Panc1 (cell line): ENCODE measurements at regions not wholly inside any gene's neighbourhood (a gene's known extent, or its start where the extent isn't known, plus 50 kb on each side); places are given as distances from the start of the nearest gene placed in this dataset.

Source experiments
- ATAC-seq: fragments of 200-7000 bp; cut with Tn5 transposase; 2 replicates; pipeline ENCODE4 v1.9.1; 2020; ENCODE audit warnings: mild to moderate bottlenecking, moderate library complexity
- BruUV-seq: library from RNA; stranded (reverse); fragments of 400-500 nt; replicated peaks from 2 replicates; lab custom pipeline; 2021; lab: Mats Ljungman, UMichigan
- CTCF ChIA-PET: fragments of 300-600 bp; sonication (Branson Sonifier 250); formaldehyde crosslinking; loops from one replicate; lab custom pipeline; 2022; ENCODE audit warnings: antibody characterized with exemption; lab: Charles Lee
- POLR2A ChIA-PET: fragments of 300-600 bp; sonication (Branson Sonifier 250); formaldehyde crosslinking; loops from one replicate; lab custom pipeline; 2022; ENCODE audit warnings: antibody characterized with exemption; lab: Charles Lee
- DNase-seq: peaks from one replicate; pipeline ENCODE4 v3.0.0-alpha.2; 2010; ENCODE audit warnings: low read depth, low spot score
- H3K27ac ChIP-seq: 2 replicates; pipeline ENCODE4 v1.5.1; 2011; ENCODE audit warnings: mild to moderate bottlenecking, low read length, inconsistent platforms
- H3K27me3 ChIP-seq: fragments of 200-500 bp; sonication (Bioruptor generic); 2 replicates; pipeline ENCODE4 v1.6.0; 2014; ENCODE audit warnings: low read length, inconsistent platforms; ENCODE audit not compliant: control insufficient read depth, insufficient read depth
- H3K36me3 ChIP-seq: fragments of 200-500 bp; sonication (Bioruptor generic); 2 replicates; pipeline ENCODE4 v1.5.1; 2014; ENCODE audit warnings: inconsistent platforms, mild to moderate bottlenecking, low read length, moderate library complexity; ENCODE audit not compliant: control insufficient read depth, insufficient read depth
- H3K4me1 ChIP-seq: 2 replicates; pipeline ENCODE4 v1.5.1; 2011; ENCODE audit warnings: inconsistent platforms, mild to moderate bottlenecking, low read length, moderate library complexity; ENCODE audit not compliant: control insufficient read depth, insufficient read depth
- H3K4me3 ChIP-seq, 2 experiments: 2 replicates each; pipeline ENCODE4 v1.5.1; 2011 to 2012; ENCODE audit warnings: low read depth in 2 of 2, low read length in 2 of 2, mild to moderate bottlenecking in 2 of 2, inconsistent platforms in 1 of 2, moderate library complexity in 1 of 2
- H3K9me3 ChIP-seq: fragments of 200-500 bp; sonication (Bioruptor generic); 2 replicates; pipeline ENCODE4 v1.5.1; 2014; ENCODE audit warnings: low read depth, mild to moderate bottlenecking, inconsistent platforms, low read length, moderate library complexity; ENCODE audit not compliant: control insufficient read depth, insufficient read depth
- POLR2AphosphoS5 ChIP-seq: IDR thresholded peaks from 2 replicates; pipeline ENCODE4 v1.6.1; 2012; ENCODE audit warnings: mild to moderate bottlenecking, low read depth, low read length, moderate library complexity
- SIN3A ChIP-seq: IDR thresholded peaks from 2 replicates; pipeline ENCODE4 v1.6.1; 2012; ENCODE audit warnings: low read depth, mild to moderate bottlenecking, low read length, moderate library complexity, borderline replicate concordance; ENCODE audit not compliant: insufficient read depth
- TCF7L2 ChIP-seq: IDR thresholded peaks from 2 replicates; pipeline ENCODE4 v1.6.1; 2011; ENCODE audit warnings: mild to moderate bottlenecking, low read depth, low read length, inconsistent platforms
- in situ Hi-C: cut with HindIII; loops from 2 replicates; pipeline ENCODE4 v1.10.0; 2016; ENCODE audit warnings: low sequenced_read_pairs, low pct_unique_long_range_greater_than_20kb
- intact Hi-C: fragments of 100-400 bp; cut with micrococcal nuclease; formaldehyde crosslinking; loops from one replicate; pipeline ENCODE4 v1.10.0; 2022; ENCODE audit not compliant: unreplicated experiment
- TF ChIP-seq, protein P1 (sequence below), 2 experiments: IDR thresholded peaks; 2 replicates each; pipeline ENCODE4 v1.6.1; 2011 to 2012; ENCODE audit warnings: low read depth in 2 of 2, control low read depth in 1 of 2, low read length in 1 of 2, mild to moderate bottlenecking in 1 of 2, moderate library complexity in 1 of 2; ENCODE audit not compliant: insufficient read depth in 1 of 2
- TF ChIP-seq, protein P2 (sequence below): fragments of 450-650 bp; IDR thresholded peaks from 2 replicates; pipeline ENCODE4 v1.5.1; 2017; ENCODE audit warnings: mild to moderate bottlenecking

DNA sequence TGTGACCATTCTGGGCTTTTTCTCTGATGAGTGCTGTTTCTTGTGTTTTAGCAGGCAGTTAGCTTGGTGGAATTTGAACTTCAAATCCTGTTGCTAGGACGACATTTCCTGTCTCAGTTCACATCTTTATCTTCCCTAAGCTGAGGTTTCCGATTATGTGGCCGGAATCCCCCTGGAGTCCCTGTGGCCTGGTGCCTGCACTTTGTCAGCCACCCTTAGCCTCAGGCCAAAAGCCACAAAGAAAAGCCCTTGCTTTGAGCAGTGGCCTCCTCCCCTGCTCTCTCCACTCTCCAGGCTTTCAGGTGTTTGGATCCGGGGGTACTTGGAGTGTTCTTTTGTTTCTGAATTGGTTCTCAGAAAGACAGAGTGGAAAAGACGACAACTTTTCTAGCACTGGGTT lies 59.9 kb upstream of the PMEPA1 start:
- ChIA-PET POLR2A (no interaction called here), CTCF (no interaction called here)
- Histone ChIP-seq H3K4me1 (peaks cover 16% of the 10 kb centered on the region), H3K4me3 (no peak overlapping the region), H3K27ac (no peak overlapping the region), H3K36me3 (no peaks in the 10 kb centered on the region), H3K9me3 (no peaks in the 10 kb centered on the region), H3K27me3 (no peaks in the 10 kb centered on the region)
- in situ Hi-C loops, result no loop called here
- TF ChIP-seq, protein P1, sequence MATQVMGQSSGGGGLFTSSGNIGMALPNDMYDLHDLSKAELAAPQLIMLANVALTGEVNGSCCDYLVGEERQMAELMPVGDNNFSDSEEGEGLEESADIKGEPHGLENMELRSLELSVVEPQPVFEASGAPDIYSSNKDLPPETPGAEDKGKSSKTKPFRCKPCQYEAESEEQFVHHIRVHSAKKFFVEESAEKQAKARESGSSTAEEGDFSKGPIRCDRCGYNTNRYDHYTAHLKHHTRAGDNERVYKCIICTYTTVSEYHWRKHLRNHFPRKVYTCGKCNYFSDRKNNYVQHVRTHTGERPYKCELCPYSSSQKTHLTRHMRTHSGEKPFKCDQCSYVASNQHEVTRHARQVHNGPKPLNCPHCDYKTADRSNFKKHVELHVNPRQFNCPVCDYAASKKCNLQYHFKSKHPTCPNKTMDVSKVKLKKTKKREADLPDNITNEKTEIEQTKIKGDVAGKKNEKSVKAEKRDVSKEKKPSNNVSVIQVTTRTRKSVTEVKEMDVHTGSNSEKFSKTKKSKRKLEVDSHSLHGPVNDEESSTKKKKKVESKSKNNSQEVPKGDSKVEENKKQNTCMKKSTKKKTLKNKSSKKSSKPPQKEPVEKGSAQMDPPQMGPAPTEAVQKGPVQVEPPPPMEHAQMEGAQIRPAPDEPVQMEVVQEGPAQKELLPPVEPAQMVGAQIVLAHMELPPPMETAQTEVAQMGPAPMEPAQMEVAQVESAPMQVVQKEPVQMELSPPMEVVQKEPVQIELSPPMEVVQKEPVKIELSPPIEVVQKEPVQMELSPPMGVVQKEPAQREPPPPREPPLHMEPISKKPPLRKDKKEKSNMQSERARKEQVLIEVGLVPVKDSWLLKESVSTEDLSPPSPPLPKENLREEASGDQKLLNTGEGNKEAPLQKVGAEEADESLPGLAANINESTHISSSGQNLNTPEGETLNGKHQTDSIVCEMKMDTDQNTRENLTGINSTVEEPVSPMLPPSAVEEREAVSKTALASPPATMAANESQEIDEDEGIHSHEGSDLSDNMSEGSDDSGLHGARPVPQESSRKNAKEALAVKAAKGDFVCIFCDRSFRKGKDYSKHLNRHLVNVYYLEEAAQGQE (IDR thresholded peaks at IDR 0.05; ENCODE audit: insufficient read depth in 1 of 2, low read depth in 2 of 2, low read length in 1 of 2), result no peak
- TF ChIP-seq, protein P2, sequence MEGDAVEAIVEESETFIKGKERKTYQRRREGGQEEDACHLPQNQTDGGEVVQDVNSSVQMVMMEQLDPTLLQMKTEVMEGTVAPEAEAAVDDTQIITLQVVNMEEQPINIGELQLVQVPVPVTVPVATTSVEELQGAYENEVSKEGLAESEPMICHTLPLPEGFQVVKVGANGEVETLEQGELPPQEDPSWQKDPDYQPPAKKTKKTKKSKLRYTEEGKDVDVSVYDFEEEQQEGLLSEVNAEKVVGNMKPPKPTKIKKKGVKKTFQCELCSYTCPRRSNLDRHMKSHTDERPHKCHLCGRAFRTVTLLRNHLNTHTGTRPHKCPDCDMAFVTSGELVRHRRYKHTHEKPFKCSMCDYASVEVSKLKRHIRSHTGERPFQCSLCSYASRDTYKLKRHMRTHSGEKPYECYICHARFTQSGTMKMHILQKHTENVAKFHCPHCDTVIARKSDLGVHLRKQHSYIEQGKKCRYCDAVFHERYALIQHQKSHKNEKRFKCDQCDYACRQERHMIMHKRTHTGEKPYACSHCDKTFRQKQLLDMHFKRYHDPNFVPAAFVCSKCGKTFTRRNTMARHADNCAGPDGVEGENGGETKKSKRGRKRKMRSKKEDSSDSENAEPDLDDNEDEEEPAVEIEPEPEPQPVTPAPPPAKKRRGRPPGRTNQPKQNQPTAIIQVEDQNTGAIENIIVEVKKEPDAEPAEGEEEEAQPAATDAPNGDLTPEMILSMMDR, result no peak
- TF ChIP-seq POLR2AphosphoS5, result no peak
- TF ChIP-seq TCF7L2, result no peak
- no peak for TF ChIP-seq SIN3A
- no TSS peak for BruUV-seq
- ATAC-seq (no peak), DNase-seq (no peak)
- intact Hi-C loops, result no loop called here

DNA sequence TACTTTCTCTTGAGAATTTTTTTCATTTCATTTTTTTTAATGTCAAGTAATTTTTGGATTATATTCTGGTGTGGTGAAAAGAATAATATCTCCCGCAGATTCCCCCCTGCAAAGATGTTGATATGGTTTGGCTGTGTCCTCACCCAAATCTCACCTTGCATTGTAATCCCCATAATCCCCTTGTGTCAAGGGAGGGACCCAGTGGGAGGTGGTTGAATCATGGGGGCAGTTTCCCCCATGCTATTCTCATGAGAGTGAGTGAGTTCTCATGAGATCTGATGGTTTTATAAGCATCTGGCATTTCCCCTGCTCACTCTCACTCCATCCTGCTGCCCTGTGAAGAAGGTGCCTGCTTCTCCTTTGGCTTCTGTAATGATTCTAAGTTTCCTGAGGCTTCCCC lies 58.7 kb upstream of the PMEPA1 start:
- Histone ChIP-seq H3K4me1 (peaks cover 16% of the 10 kb centered on the region), H3K4me3 (no peak overlapping the region), H3K9me3 (no peaks in the 10 kb centered on the region), H3K36me3 (no peaks in the 10 kb centered on the region), H3K27ac (no peak overlapping the region), H3K27me3 (no peaks in the 10 kb centered on the region)
- intact Hi-C loops, result no loop called here
- in situ Hi-C loops, result no loop called here
- no TSS peak for BruUV-seq
- ChIA-PET CTCF (no interaction called here), POLR2A (no interaction called here)
- DNase-seq, result no peak
- TF ChIP-seq TCF7L2 (no peak), SIN3A (no peak)
- TF ChIP-seq, protein P2, result no peak
- TF ChIP-seq, protein P1 (IDR thresholded peaks at IDR 0.05; ENCODE audit: insufficient read depth in 1 of 2, low read depth in 2 of 2, low read length in 1 of 2), result no peak
- no peak for ATAC-seq
